ENCODE measurements at regions not wholly inside any gene's neighbourhood (a gene's known extent, or its start where the extent isn't known, plus 50 kb on each side); places are given as distances from the start of the nearest gene placed in this dataset.

GRCh38 chr2:111707700-111708099 is 176.3 kb downstream of the ANAPC1 start:
- no peak for DNase-seq

DNA sequence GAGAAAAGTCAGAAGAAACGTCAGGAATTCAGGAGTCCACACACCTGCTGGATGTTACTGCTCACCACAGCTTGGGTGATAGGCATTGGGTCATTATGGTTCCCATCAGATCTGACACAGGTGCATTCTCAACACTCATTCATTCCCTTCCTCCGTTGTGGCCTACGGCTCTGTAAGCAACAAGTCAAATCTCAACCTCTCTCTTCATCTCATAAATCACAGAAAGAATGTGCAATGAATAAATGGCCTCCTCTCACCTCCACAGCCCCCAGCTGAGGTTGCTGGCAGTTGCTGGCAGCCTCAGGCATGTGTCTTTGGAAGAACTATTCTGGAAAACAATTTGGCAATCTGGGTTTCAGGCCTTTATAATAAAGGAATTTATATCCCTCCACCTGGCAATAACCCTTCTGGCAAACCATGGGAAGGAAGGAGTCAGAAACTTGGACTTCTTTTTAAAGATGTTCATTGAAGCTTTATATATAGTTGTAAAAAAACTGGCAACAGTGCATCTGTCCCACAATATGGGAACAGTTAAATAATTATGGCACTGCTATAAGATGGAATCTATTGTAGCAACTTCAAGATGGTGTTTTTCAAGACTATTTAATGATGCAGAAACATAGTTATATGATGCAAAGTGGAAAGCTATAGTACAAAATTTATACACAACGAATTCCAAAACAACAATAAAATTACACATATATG is 175.4 kb downstream of the ANAPC1 start:
- no peak for DNase-seq

DNA sequence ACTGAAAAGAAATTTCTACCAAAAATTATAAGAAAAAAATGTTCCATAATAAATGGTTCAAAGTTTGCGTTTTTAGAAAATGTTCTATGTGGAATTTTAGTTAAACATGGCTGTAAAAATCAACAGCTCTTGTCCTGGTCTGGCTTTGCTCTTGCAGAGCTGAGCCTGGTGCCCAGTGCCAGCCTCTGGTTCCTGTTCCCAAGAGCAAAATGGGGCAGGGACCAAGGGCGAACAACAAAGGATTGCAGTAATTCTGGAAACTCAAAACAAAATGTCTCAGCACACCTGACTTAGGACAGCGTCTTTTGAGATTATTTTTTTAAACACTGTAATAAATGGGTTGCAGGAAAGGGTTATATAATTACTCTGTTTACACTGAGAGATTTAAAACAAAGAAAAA is 174.7 kb downstream of the ANAPC1 start:
- no peak for DNase-seq

- DNase-seq, result no peak
Measured at GRCh38 chr2:111710085-111710484, 173.9 kb downstream of the ANAPC1 start.

- DNase-seq, result no peak
Measured at GRCh38 chr2:111710613-111711012, 173.4 kb downstream of the ANAPC1 start.

GRCh38 chr2:111711270-111711669 is 172.7 kb downstream of the ANAPC1 start:
- DNase-seq, result no peak

GRCh38 chr2:111712361-111712760 is 171.6 kb downstream of the ANAPC1 start:
- DNase-seq, result no peak

- DNase-seq, result no peak
Measured at GRCh38 chr2:111712940-111713515, 171.0 kb downstream of the ANAPC1 start.

- no peak for DNase-seq
Measured at GRCh38 chr2:111715987-111716904, 167.7 kb downstream of the ANAPC1 start.

DNA sequence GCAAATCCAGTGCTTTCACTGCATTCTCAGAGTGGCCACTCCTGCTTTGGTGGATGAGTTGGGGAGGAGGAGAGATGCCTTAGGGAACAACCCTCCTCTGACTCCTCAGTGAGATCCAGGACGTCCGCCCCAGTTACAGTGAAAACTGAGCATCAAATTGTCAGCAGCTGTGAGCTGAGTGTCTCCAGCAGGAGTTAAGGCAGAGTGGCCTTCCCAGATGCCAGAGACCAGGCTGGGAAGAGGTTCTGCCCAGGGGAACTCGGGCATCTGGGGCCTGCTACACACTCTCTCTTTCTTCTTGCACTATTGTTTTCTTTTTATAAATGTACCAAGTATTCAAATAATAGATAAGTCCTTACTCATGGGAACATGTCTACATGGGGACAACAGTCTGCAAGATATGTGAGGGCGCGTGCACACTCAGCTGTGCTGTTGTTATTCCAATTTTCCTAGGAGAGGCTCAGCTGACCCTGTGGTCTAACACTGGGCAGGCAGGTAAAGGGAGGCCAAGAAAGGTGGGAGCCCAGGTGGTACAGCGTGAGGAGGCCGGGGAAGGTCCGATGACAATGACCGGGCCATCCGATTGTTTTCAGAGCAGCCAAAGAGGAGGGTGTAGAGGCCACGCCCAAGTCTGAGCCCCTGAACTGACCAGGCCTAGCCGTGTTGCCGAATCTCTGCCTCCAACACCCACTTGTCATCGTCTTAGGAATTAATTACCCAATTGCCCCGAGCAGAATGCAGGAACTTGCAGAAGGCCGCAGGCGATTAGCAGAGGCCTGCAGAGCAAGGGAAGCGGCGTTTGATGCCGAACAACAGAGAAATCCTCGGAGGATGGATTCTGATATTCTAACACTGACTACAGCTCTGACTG is 166.9 kb downstream of the ANAPC1 start:
- DNase-seq, result no peak
